ENCODE measurements at regions not wholly inside any gene's neighbourhood (a gene's known extent, or its start where the extent isn't known, plus 50 kb on each side); places are given as distances from the start of the nearest gene placed in this dataset.

- TF ChIP-seq POLR2AphosphoS5 (IDR thresholded peaks at IDR 0.05; ENCODE audit: borderline replicate concordance, low read depth, low read length) (no peak), EZH2 (IDR thresholded peaks at IDR 0.05) (no peak)
Measured at GRCh38 chr7:67631476-67631875, 634.8 kb downstream of the TYW1 start.
